ENCODE measurements at regions not wholly inside any gene's neighbourhood (a gene's known extent, or its start where the extent isn't known, plus 50 kb on each side); places are given as distances from the start of the nearest gene placed in this dataset.

DNA sequence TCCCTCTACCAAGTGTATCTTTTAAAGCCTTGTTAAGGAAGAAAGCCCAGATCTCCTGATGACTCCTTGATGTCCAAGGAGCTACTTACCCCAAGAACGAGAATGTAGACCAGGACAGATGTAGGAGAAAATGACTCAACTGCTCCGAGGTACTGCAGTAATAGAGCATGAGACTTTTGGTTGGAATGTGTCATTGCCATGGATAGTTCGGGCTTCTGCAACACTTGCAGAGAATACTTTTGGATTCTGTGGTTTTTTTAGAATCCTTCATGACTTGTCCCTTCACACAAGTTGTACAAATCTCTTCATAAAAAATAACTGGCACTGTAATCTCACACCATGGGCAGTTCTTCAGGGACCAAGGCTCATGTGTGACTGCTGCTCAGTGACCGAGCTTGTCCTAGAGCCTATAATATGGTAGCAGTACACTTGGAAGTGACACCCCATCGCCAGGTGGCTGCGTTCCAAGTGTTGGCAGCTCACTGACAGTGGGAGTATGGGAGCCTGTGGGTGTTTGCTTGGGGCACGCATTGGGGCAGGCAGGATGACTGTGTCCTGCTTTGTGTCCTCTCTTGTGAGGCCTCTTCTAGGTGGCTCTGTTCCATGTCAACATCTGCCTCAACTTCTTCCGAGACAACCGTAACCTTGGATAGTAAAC lies 87.9 kb upstream of the WDR1 start:
- Histone ChIP-seq H3K4me3 (no peak overlapping the region), H3K27me3 (no peaks in the 10 kb centered on the region), H3K9me3 (no peaks in the 10 kb centered on the region), H3K4me1 (ENCODE audit: insufficient read depth) (no peaks in the 10 kb centered on the region), H3K27ac (no peak overlapping the region), H3K36me3 (no peaks in the 10 kb centered on the region)
- intact Hi-C loops (cut with DNase I): no loop called here
- TF ChIP-seq CTCF (IDR thresholded peaks at IDR 0.05) (no peak), EP300 (IDR thresholded peaks at IDR 0.05) (no peak), POLR2A (IDR thresholded peaks at IDR 0.05) (no peak)
- no peak for DNase-seq
- 80 to 84% (median 82%) methylated on average over 9 of the region's 9 CpGs for WGBS, 3 donors

DNA sequence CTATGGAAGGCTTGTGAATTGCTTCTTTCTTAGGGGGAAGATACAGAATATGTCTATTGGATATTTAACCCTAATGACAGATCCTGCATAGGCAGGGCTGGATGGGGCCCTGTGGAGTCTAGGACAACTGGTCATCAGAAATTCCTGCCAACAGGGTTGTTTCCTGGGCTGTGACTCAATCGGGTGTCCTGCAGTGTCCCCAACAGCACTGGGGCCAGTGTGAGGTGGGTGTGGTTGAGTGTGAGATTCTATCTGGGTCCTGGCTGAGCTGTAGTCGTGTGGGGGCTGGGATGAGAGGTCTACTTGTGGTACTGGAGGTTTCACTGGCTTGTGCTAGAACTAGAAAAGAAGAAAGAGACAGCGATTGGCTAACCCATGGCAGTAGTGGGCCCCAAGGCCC lies 87.3 kb upstream of the WDR1 start:
- DNase-seq: no peak
- intact Hi-C loops (cut with DNase I): no loop called here
- no peaks in the 10 kb centered on the region for H3K9me3 ChIP-seq
- TF ChIP-seq POLR2A (IDR thresholded peaks at IDR 0.05) (no peak), EP300 (IDR thresholded peaks at IDR 0.05) (no peak), CTCF (IDR thresholded peaks at IDR 0.05) (no peak)
- 69 to 77% (median 73%) methylated on average over 3 of the region's 3 CpGs for WGBS, 3 donors
- no peaks in the 10 kb centered on the region for H3K36me3 ChIP-seq
- no peaks in the 10 kb centered on the region for H3K4me1 ChIP-seq (ENCODE audit: insufficient read depth)
- no peak overlapping the region for H3K4me3 ChIP-seq
- no peak overlapping the region for H3K27ac ChIP-seq
- H3K27me3 ChIP-seq: no peaks in the 10 kb centered on the region

GRCh38 chr4:10201381-10202223 lies 85.0 kb upstream of the WDR1 start:
- no peaks in the 10 kb centered on the region for H3K36me3 ChIP-seq
- intact Hi-C loops (cut with DNase I): no loop called here
- no peaks in the 10 kb centered on the region for H3K27me3 ChIP-seq
- 65 to 79% (median 78%) methylated on average over 4 of the region's 4 CpGs for WGBS, 3 donors
- DNase-seq: no peak
- H3K9me3 ChIP-seq: no peaks in the 10 kb centered on the region
- TF ChIP-seq CTCF (IDR thresholded peaks at IDR 0.05): no peak
- TF ChIP-seq EP300 (IDR thresholded peaks at IDR 0.05): no peak
- TF ChIP-seq POLR2A (IDR thresholded peaks at IDR 0.05): no peak
- H3K4me3 ChIP-seq: no peak overlapping the region
- no peaks in the 10 kb centered on the region for H3K4me1 ChIP-seq (ENCODE audit: insufficient read depth)
- no peak overlapping the region for H3K27ac ChIP-seq

GRCh38 chr4:10200869-10201268 lies 84.3 kb upstream of the WDR1 start:
- 60 to 93% (median 66%) methylated on average over 3 of the region's 3 CpGs for WGBS, 3 donors
- no peaks in the 10 kb centered on the region for H3K36me3 ChIP-seq
- intact Hi-C loops (cut with DNase I): no loop called here

More at GRCh38 chr4:10200869-10201268, 84.3 kb upstream of the WDR1 start:
- no peak for TF ChIP-seq CTCF (IDR thresholded peaks at IDR 0.05)
- no peak for TF ChIP-seq EP300 (IDR thresholded peaks at IDR 0.05)
- TF ChIP-seq POLR2A (IDR thresholded peaks at IDR 0.05): no peak
- Histone ChIP-seq H3K9me3 (no peaks in the 10 kb centered on the region), H3K4me3 (no peak overlapping the region), H3K27ac (no peak overlapping the region), H3K27me3 (no peaks in the 10 kb centered on the region), H3K4me1 (ENCODE audit: insufficient read depth) (no peaks in the 10 kb centered on the region)
- DNase-seq: no peak

Measured in ovary (tissue), 7 donors.